GM13976 (cell line): ENCODE measurements at regions not wholly inside any gene's neighbourhood (a gene's known extent, or its start where the extent isn't known, plus 50 kb on each side); places are given as distances from the start of the nearest gene placed in this dataset.

Experiments
- DNase-seq: peaks from one replicate; pipeline ENCODE4 v3.0.0; 2012; ENCODE audit warnings: low spot score
- CTCF ChIP-seq: IDR thresholded peaks from 2 replicates; pipeline ENCODE4 v1.5.1; 2012; ENCODE audit warnings: borderline replicate concordance, mild to moderate bottlenecking; ENCODE audit not compliant: insufficient read depth; ENCODE audit errors: extremely low read depth, missing control alignments, control extremely low read depth
- in situ Hi-C: fragments of 300-500 bp; cut with MboI; formaldehyde crosslinking; loops from one replicate; pipeline ENCODE4 v1.12.0; 2022; ENCODE audit warnings: low sequenced_read_pairs, mixed read lengths, inconsistent platforms; ENCODE audit not compliant: unreplicated experiment

GRCh38 chr18:75959150-75959549, 531.6 kb upstream of the SMIM21 start:
- in situ Hi-C loops: no loop called here
- TF ChIP-seq CTCF: no peak
- no peak for DNase-seq

GRCh38 chr18:75958683-75959082, 531.2 kb upstream of the SMIM21 start:
- DNase-seq: no peak
- in situ Hi-C loops: no loop called here
- TF ChIP-seq CTCF: no peak

- in situ Hi-C loops: no loop called here
Observed at GRCh38 chr18:75945265-75945933, 517.9 kb upstream of the SMIM21 start.

GRCh38 chr18:75937306-75937705, 509.8 kb upstream of the SMIM21 start:
- no peak for DNase-seq
- TF ChIP-seq CTCF: no peak
- in situ Hi-C loops: no loop called here

More at GRCh38 chr18:75945265-75945933, 517.9 kb upstream of the SMIM21 start:
- DNase-seq: no peak
- TF ChIP-seq CTCF: no peak

- no peak for TF ChIP-seq CTCF
- in situ Hi-C loops: no loop called here
- DNase-seq: no peak
Observed at GRCh38 chr18:75936862-75937261, 509.4 kb upstream of the SMIM21 start.

- no peak for DNase-seq
Observed at GRCh38 chr18:75931079-75931478, 503.6 kb upstream of the SMIM21 start.

More at GRCh38 chr18:75931079-75931478, 503.6 kb upstream of the SMIM21 start:
- in situ Hi-C loops: no loop called here
- no peak for TF ChIP-seq CTCF
